HG02798 (cell line): ENCODE measurements at regions not wholly inside any gene's neighbourhood (a gene's known extent, or its start where the extent isn't known, plus 50 kb on each side); places are given as distances from the start of the nearest gene placed in this dataset.
A peak's percentile ranks its signal among the peaks of the same experiment; 100 is the strongest.

ENCODE experiments used
- ATAC-seq: cut with Tn5 transposase; IDR thresholded peaks from one replicate; pipeline ENCODE4 v1.9.1; 2021; ENCODE audit warnings: mild to moderate bottlenecking; ENCODE audit not compliant: unreplicated experiment, poor library complexity

GRCh38 chr10:83625831-83626360 lies 513.4 kb upstream of the GHITM start:
- no peak for ATAC-seq

DNA sequence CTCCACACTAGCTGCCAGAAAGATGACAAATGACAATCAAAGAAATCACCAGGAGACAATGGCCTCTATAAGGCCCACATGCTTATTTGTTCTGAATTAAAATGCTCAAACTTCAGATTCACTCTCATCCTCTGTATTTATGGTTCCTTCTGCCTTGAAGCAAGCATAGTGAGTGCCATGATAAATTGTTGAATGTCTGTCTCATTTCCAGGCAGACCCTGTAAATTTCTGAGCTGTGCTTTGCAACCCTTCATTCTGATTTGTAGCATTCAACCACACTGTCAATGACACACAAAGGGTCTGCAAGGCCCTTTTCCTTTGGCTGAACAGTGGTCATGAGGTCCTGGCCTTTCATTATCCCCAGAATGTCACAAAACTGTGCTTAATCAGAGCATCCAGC lies 506.6 kb upstream of the GHITM start:
- ATAC-seq, result no peak

GRCh38 chr10:83633547-83633946 lies 505.8 kb upstream of the GHITM start:
- no peak for ATAC-seq

- ATAC-seq, result no peak
These were observed 502.5 kb upstream of the GHITM start for GRCh38 chr10:83636826-83637225.

GRCh38 chr10:83647526-83647925 lies 491.8 kb upstream of the GHITM start:
- no peak for ATAC-seq

GRCh38 chr10:83648201-83648600 lies 491.1 kb upstream of the GHITM start:
- no peak for ATAC-seq

DNA sequence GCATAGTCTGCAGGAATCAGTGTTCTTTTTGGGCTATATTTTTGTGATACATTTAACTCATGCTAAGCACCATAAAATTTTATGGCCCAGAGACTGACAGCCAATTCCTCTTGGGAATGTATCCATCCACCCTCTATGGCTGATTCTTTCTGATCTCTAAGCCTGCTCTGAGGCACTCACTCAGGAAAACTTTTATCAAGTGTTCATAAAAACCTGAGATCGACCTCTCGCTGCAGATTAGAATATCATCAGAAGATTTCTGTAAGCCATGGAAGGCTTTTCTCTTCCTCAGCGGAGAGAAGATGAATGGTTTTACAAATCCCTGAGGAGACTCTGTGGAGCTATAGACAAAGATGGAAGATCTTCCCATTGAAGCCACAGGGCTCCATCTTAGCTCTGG lies 489.8 kb upstream of the GHITM start:
- ATAC-seq, result no peak

DNA sequence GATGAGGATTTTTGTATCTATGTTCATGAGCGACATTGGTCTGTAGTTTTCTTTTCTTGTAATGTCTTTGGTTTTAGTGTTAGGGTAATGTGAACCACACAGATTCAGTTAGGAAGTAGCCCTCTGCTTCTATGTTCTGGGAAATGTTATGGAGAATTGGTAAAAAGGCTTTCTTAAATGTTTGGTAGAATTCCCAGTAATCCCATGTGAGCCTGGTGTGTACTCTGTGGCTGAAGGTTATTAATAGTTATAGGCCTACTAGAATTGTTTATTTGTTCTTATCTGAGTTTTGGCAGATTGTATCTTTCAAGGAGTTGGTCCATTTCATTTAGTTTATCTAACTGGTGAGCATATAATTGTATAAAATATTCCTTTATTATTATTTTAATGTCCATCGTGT lies 484.6 kb upstream of the GHITM start:
- ATAC-seq, result no peak

- no peak for ATAC-seq
These were observed 482.4 kb upstream of the GHITM start for GRCh38 chr10:83656924-83657323.

- no peak for ATAC-seq
These were observed 481.8 kb upstream of the GHITM start for GRCh38 chr10:83657487-83657886.

DNA sequence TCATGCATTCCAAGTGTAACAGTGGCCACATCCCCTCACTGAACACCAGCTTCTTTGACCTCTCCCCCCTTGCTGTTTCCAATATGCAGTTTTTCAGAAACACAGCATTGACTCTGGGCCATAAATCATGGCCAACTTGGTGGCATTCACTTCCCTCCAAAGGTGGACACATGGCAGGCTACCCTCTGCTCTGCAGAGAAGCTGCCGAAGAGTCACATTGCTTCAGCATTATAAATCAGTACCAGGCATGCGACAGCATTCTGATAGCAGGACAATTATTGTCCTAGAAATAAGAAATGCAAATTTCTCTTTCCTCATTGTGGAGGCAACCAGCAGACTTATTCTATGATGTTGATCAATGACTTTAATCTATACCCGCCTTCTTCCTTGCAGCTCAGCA lies 475.4 kb upstream of the GHITM start:
- ATAC-seq, result no peak

DNA sequence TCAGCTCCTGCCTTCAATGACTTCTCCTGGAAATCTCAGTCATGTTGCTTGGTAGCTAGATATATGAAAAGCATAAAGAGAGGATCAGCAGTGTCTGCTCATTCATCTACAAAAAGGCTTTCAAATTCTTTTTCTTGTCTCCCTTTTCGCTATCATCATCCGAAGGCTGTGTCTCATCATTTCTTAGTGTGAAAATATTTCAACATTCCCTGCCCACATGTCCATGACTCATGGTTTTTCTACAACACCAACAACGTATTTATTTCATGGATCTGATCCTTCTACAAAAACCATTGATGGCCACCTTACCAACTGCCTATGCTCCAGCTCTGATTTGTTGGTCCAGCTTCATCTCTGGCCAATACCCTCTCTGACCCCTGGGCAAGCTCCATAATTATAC lies 472.5 kb upstream of the GHITM start:
- no peak for ATAC-seq

- ATAC-seq, result no peak
These were observed 471.7 kb upstream of the GHITM start for GRCh38 chr10:83667594-83667993.

- no peak for ATAC-seq
These were observed 466.0 kb upstream of the GHITM start for GRCh38 chr10:83673316-83673715.

- ATAC-seq, result no peak
These were observed 461.5 kb upstream of the GHITM start for GRCh38 chr10:83677795-83678194.

DNA sequence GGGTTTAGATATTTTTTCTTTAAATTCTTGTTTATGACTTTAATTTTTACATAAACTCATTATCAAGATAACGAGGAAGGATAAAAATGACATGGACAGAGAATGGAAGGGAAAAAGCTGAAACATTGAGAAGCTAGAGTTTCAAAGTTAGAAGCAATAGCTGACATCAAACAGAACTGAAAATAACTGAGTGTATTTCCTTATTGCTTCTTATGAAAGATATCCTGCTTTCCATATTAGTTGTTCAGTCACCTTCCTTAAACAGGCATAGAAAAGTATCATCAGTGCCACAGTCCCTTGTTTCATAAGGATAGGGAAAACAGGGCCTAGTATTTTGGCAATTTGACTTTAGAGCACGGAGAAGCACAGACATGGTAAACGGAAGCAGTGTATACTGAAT lies 460.5 kb upstream of the GHITM start:
- no peak for ATAC-seq

- ATAC-seq, result peak; percentile 99
These were observed 458.8 kb upstream of the GHITM start for GRCh38 chr10:83680470-83680891.

- ATAC-seq, result no peak
These were observed 456.9 kb upstream of the GHITM start for GRCh38 chr10:83682414-83682813.

DNA sequence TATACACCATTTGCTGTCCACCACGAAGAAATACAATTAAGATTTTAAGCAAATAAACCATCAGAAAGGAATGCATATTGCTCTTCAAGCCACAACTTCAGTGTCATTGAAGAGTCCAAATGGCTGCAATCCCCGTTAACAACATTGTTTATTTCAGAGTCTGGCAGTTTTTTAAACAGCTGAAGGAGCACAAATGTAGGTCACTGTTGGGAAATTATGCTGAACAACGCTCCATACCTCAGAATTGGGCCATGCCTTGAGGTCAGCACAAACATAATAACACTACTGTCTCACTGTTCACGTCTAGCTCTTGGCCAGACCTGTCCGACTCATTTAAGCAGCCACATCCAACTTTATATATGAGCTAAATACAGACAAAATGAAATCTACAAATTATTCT lies 453.9 kb upstream of the GHITM start:
- no peak for ATAC-seq

DNA sequence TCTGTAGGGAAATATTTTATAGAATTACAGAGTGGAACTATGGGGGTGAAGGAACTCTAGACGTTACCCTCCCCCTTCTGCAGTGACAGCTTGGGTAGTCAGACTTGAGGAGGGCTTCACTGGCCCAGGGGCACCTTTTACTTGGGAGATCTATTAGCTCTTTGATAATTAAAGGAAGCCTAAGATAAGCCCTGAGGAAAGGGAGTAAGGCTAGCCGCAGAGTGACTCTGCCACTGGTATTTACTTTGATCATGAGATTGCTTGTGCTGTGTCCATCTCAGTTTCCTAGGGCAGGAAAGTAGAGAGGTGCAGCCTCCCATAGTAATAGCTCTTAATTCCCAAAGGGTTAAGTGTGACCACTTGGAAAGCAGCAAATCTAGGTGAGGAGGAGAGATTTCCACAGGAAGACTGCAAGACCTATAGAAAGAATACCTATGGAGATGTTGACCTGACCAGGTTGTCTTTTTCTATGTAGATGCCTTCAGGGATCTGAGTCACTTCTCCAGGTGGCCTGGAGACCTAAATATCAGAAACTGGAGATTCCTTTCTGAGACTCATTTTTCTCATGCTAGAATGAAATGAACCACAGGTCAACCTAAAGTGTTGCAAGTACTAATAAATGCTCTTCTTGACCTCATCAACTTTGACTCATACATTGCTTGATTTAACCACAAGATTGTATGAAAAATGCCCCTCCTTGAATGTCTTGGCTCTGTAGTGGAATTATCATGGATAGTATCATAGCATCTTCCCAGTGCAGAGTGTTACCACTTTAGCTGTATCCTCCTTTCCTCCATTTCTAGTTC lies 447.3 kb upstream of the GHITM start:
- ATAC-seq, result no peak

DNA sequence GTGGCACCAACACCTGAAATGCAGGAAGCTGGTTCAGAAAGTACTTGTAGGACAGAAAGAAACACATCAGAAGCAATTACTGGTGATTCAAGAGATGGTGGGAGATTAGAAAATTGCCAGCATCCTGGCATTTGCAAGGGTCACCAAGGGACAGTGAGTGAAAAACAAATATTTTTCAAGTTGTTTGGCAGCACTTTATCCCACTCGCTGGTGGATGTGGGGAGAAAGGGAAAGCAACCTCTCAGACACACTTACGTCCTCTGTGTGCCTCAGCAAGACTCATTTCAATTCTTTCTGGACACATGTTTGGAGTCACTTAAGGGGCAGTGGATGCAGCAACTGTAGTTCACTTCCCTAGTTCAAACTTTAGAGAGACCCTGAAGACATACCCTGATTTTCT lies 440.4 kb upstream of the GHITM start:
- ATAC-seq, result no peak

GRCh38 chr10:83701799-83702198 lies 437.5 kb upstream of the GHITM start:
- ATAC-seq, result no peak
